ENCODE measurements at regions not wholly inside any gene's neighbourhood (a gene's known extent, or its start where the extent isn't known, plus 50 kb on each side); places are given as distances from the start of the nearest gene placed in this dataset.
A peak's percentile ranks its signal among the peaks of the same experiment; 100 is the strongest.
"Not testable (repeated sequence)": the region's sequence is repeated elsewhere in the genome, so short reads cannot be mapped to it uniquely, and the experiment has no call there.

GRCh38 chr10:23512355-23513058 lies 73.6 kb downstream of the OTUD1 start:
- H3K4me1 ChIP-seq (ENCODE audit: control insufficient read depth, insufficient read depth, low read depth, low read length) = no peaks in the 10 kb centered on the region
- H3K4ac ChIP-seq (ENCODE audit: low read depth in 1 of 2, low read length in 2 of 2) = no peak overlapping the region
- no peaks in the 10 kb centered on the region for H3K79me1 ChIP-seq (replicated peaks; ENCODE audit: low read length, poor library complexity, severe bottlenecking)
- H3K27ac ChIP-seq (ENCODE audit: low read length, poor library complexity, severe bottlenecking) = no peak overlapping the region
- H3K9me3 ChIP-seq (ENCODE audit: control insufficient read depth, low read length) = no peaks in the 10 kb centered on the region
- H3K14ac ChIP-seq (ENCODE audit: low read length in 2 of 2) = no peak overlapping the region
- H4K8ac ChIP-seq (ENCODE audit: low read length) = no peak overlapping the region
- no peak overlapping the region for H3K4me3 ChIP-seq (ENCODE audit: insufficient read depth in 1 of 2, low read depth in 1 of 2, low read length in 2 of 2)
- H3K27me3 ChIP-seq (ENCODE audit: control insufficient read depth in 1 of 2, insufficient read depth in 1 of 2, low read length in 2 of 2) = peaks cover 0 to 4% of the 10 kb centered on the region in 2 experiments
- no peak overlapping the region for H3K23ac ChIP-seq (ENCODE audit: low read length in 2 of 2)
- no peak overlapping the region for H3K18ac ChIP-seq (ENCODE audit: low read depth in 1 of 2, low read length in 2 of 2)
- 51% methylated on average over 9 of the region's 10 CpGs for WGBS
- DNase-seq = peak; percentile 80
- no peak overlapping the region for H4K91ac ChIP-seq (ENCODE audit: low read length)
- no peak overlapping the region for H2AFZ ChIP-seq (ENCODE audit: low read depth, low read length)
- no peak overlapping the region for H3K4me2 ChIP-seq (ENCODE audit: low read length, poor library complexity, severe bottlenecking)
- no peaks in the 10 kb centered on the region for H3K36me3 ChIP-seq (ENCODE audit: control insufficient read depth in 1 of 2, insufficient read depth in 2 of 2, low read depth in 1 of 2, low read length in 2 of 2)
- H3K9ac ChIP-seq (ENCODE audit: low read length) = no peak overlapping the region
- H2BK120ac ChIP-seq (ENCODE audit: low read depth, low read length) = no peak overlapping the region
- H2AK5ac ChIP-seq (ENCODE audit: low read length, severe bottlenecking) = no peak overlapping the region
- no peak overlapping the region for H2BK15ac ChIP-seq (ENCODE audit: low read depth, poor library complexity, severe bottlenecking)
- H2BK12ac ChIP-seq (ENCODE audit: low read length in 2 of 2) = peak overlapping the region in 1 of 2 experiments; percentile 5
- H2BK5ac ChIP-seq (ENCODE audit: low read depth, low read length, poor library complexity, severe bottlenecking) = no peak overlapping the region

GRCh38 chr10:23513621-23514020 lies 74.7 kb downstream of the OTUD1 start:
- H2BK120ac ChIP-seq (ENCODE audit: low read depth, low read length); H4K8ac ChIP-seq (ENCODE audit: low read length); H3K36me3 ChIP-seq (ENCODE audit: control insufficient read depth in 1 of 2, insufficient read depth in 2 of 2, low read depth in 1 of 2, low read length in 2 of 2); H3K23ac ChIP-seq (ENCODE audit: low read length in 2 of 2); H3K9ac ChIP-seq (ENCODE audit: low read length); H2BK15ac ChIP-seq (ENCODE audit: low read depth, poor library complexity, severe bottlenecking); H3K79me1 ChIP-seq (replicated peaks; ENCODE audit: low read length, poor library complexity, severe bottlenecking); H3K4me1 ChIP-seq (ENCODE audit: control insufficient read depth, insufficient read depth, low read depth, low read length); H2BK12ac ChIP-seq (ENCODE audit: low read length in 2 of 2); DNase-seq; H3K14ac ChIP-seq (ENCODE audit: low read length in 2 of 2); H3K18ac ChIP-seq (ENCODE audit: low read depth in 1 of 2, low read length in 2 of 2); H3K4ac ChIP-seq (ENCODE audit: low read depth in 1 of 2, low read length in 2 of 2); H4K91ac ChIP-seq (ENCODE audit: low read length); H2AK5ac ChIP-seq (ENCODE audit: low read length, severe bottlenecking); H3K9me3 ChIP-seq (ENCODE audit: control insufficient read depth, low read length); H3K4me2 ChIP-seq (ENCODE audit: low read length, poor library complexity, severe bottlenecking); H3K27ac ChIP-seq (ENCODE audit: low read length, poor library complexity, severe bottlenecking); H3K27me3 ChIP-seq (ENCODE audit: control insufficient read depth in 1 of 2, insufficient read depth in 1 of 2, low read length in 2 of 2); H2AFZ ChIP-seq (ENCODE audit: low read depth, low read length); H3K4me3 ChIP-seq (ENCODE audit: insufficient read depth in 1 of 2, low read depth in 1 of 2, low read length in 2 of 2); H2BK5ac ChIP-seq (ENCODE audit: low read depth, low read length, poor library complexity, severe bottlenecking): not testable (repeated sequence)
- WGBS = 86% methylated on average over 6 of the region's 7 CpGs

DNA sequence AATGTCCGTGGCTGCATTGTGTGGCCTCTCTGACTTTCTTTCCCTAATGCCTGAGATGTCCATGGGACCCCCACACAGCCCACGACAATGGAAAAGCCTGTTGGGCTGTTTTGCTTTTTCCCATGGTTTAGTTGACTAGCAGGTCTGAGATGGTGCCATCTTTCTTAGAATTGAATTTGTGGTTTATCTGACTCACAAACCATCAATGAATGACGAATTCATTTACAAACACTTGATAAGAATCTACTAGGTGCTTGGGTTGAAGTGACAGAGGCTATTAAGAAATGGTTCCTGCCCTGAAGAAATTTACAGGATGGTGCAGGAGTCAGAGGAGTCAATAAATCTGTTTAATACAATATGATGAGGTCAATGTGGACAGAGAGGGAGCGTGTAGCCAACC lies 75.4 kb downstream of the OTUD1 start:
- Histone ChIP-seq H3K18ac (ENCODE audit: low read depth in 1 of 2, low read length in 2 of 2) (no peak overlapping the region), H3K4me2 (ENCODE audit: low read length, poor library complexity, severe bottlenecking) (no peak overlapping the region), H3K36me3 (ENCODE audit: control insufficient read depth in 1 of 2, insufficient read depth in 2 of 2, low read depth in 1 of 2, low read length in 2 of 2) (no peaks in the 10 kb centered on the region), H3K4me3 (ENCODE audit: insufficient read depth in 1 of 2, low read depth in 1 of 2, low read length in 2 of 2) (no peak overlapping the region), H3K9ac (ENCODE audit: low read length) (no peak overlapping the region), H3K4me1 (ENCODE audit: control insufficient read depth, insufficient read depth, low read depth, low read length) (no peaks in the 10 kb centered on the region), H3K27ac (ENCODE audit: low read length, poor library complexity, severe bottlenecking) (no peak overlapping the region), H3K79me1 (replicated peaks; ENCODE audit: low read length, poor library complexity, severe bottlenecking) (no peaks in the 10 kb centered on the region), H2BK12ac (ENCODE audit: low read length in 2 of 2) (no peak overlapping the region), H2BK5ac (ENCODE audit: low read depth, low read length, poor library complexity, severe bottlenecking) (no peak overlapping the region), H2BK15ac (ENCODE audit: low read depth, poor library complexity, severe bottlenecking) (no peak overlapping the region), H3K27me3 (ENCODE audit: control insufficient read depth in 1 of 2, insufficient read depth in 1 of 2, low read length in 2 of 2) (peaks cover 0 to 4% of the 10 kb centered on the region in 2 experiments), H2BK120ac (ENCODE audit: low read depth, low read length) (no peak overlapping the region), H3K4ac (ENCODE audit: low read depth in 1 of 2, low read length in 2 of 2) (no peak overlapping the region), H3K9me3 (ENCODE audit: control insufficient read depth, low read length) (no peaks in the 10 kb centered on the region), H3K14ac (ENCODE audit: low read length in 2 of 2) (no peak overlapping the region), H2AFZ (ENCODE audit: low read depth, low read length) (no peak overlapping the region), H4K91ac (ENCODE audit: low read length) (no peak overlapping the region), H3K23ac (ENCODE audit: low read length in 2 of 2) (no peak overlapping the region), H2AK5ac (ENCODE audit: low read length, severe bottlenecking) (no peak overlapping the region), H4K8ac (ENCODE audit: low read length) (no peak overlapping the region)
- 53% methylated on average over 2 of the region's 4 CpGs for WGBS
- DNase-seq = peak; percentile 14

- Histone ChIP-seq H3K4me3 (ENCODE audit: insufficient read depth in 1 of 2, low read depth in 1 of 2, low read length in 2 of 2) (no peak overlapping the region), H2BK120ac (ENCODE audit: low read depth, low read length) (no peak overlapping the region), H3K23ac (ENCODE audit: low read length in 2 of 2) (no peak overlapping the region), H2BK12ac (ENCODE audit: low read length in 2 of 2) (no peak overlapping the region), H3K9me3 (ENCODE audit: control insufficient read depth, low read length) (no peaks in the 10 kb centered on the region), H4K91ac (ENCODE audit: low read length) (no peak overlapping the region), H3K4ac (ENCODE audit: low read depth in 1 of 2, low read length in 2 of 2) (no peak overlapping the region), H2BK15ac (ENCODE audit: low read depth, poor library complexity, severe bottlenecking) (no peak overlapping the region), H4K8ac (ENCODE audit: low read length) (no peak overlapping the region), H3K9ac (ENCODE audit: low read length) (no peak overlapping the region), H2BK5ac (ENCODE audit: low read depth, low read length, poor library complexity, severe bottlenecking) (no peak overlapping the region), H3K27me3 (ENCODE audit: control insufficient read depth in 1 of 2, insufficient read depth in 1 of 2, low read length in 2 of 2) (peaks cover 0 to 4% of the 10 kb centered on the region in 2 experiments), H3K14ac (ENCODE audit: low read length in 2 of 2) (no peak overlapping the region), H3K4me2 (ENCODE audit: low read length, poor library complexity, severe bottlenecking) (no peak overlapping the region), H3K79me1 (replicated peaks; ENCODE audit: low read length, poor library complexity, severe bottlenecking) (no peaks in the 10 kb centered on the region), H3K36me3 (ENCODE audit: control insufficient read depth in 1 of 2, insufficient read depth in 2 of 2, low read depth in 1 of 2, low read length in 2 of 2) (no peaks in the 10 kb centered on the region), H2AFZ (ENCODE audit: low read depth, low read length) (no peak overlapping the region), H3K18ac (ENCODE audit: low read depth in 1 of 2, low read length in 2 of 2) (no peak overlapping the region), H3K27ac (ENCODE audit: low read length, poor library complexity, severe bottlenecking) (no peak overlapping the region), H2AK5ac (ENCODE audit: low read length, severe bottlenecking) (no peak overlapping the region), H3K4me1 (ENCODE audit: control insufficient read depth, insufficient read depth, low read depth, low read length) (no peaks in the 10 kb centered on the region)
- WGBS = 31% methylated on average over 3 of the region's 3 CpGs
- peak; percentile 35 for DNase-seq
Observed at GRCh38 chr10:23516530-23516929, 77.7 kb downstream of the OTUD1 start.
